GM21526 (cell line): ENCODE measurements at regions not wholly inside any gene's neighbourhood (a gene's known extent, or its start where the extent isn't known, plus 50 kb on each side); places are given as distances from the start of the nearest gene placed in this dataset.
"Not testable (repeated sequence)": the region's sequence is repeated elsewhere in the genome, so short reads cannot be mapped to it uniquely, and the experiment has no call there.

ENCODE experiments used
- ATAC-seq: cut with Tn5 transposase; IDR thresholded peaks from one replicate; pipeline ENCODE4 v1.9.1; 2021; ENCODE audit warnings: moderate library complexity; ENCODE audit not compliant: unreplicated experiment, low FRiP score

DNA sequence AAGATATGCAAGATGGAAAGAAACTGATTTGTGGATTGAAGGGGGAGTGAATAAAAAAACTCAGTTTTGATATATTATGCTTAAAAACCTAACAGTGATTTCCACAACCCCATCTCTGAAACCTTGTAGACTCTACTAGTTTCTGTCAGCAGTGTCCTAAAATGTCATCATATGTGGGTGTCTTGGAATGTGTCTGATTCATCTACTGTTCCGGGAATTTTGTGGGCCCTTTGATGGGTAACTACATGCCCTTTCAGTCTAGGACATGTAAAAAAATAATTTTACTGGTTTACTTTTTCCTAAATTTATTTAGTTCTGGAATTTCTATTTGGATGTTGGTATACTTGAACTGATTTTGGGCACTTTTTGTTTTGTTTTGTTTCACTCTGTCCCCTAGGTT, 118.9 kb upstream of the NMUR2 start:
- ATAC-seq, result no peak

DNA sequence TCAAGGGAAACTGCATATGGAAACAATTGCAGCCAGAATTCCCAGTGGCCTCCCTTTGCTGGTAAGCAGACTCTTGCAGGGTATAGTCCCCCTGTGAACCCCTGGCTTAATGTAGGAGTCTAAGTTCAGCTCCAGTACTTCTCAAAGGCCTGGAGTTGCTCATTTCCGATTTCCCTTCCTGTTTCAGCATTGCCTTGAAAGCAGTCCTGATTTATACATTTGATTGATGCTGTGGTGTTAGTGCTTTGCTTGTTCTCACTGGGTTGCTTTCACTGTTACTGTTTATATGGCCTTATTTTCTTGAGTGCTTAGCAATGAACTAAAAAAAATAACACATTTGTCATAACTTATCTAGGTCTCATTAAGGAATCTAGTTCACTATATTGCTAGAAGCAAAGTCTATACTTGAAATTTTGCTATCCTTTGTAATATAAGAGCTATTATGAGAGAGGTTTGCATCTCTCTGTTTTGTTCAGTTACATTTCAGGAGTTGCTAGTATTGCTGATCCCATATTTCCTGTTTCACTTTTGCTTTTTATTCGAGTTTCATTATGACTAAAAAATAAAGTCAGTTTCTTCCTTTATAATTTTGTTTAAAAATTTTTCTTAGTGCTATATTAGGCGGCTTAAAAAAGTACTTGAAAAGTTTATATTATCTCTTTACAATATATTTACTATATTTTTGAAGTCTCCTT, 122.4 kb upstream of the NMUR2 start:
- peak; percentile 67 for ATAC-seq

DNA sequence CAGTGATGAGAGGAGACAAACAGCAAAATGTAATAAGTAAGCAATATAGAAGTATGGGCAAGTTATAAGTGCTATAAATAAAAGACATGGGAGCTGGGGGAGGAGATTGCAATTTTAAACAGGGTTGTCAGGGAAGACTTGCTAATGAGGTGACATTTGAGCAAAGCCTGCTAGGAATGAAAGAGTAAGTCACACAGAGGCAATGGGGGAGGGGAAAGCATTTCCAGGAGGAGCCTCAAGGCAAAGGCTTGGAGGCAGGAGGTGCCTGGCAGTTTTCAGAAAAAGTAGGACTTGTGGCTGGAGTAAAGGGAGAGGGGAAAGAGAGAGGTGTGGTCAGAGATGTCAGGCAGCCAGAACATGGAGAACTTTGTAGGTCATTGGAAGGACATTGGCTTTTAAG, 124.4 kb upstream of the NMUR2 start:
- no peak for ATAC-seq

DNA sequence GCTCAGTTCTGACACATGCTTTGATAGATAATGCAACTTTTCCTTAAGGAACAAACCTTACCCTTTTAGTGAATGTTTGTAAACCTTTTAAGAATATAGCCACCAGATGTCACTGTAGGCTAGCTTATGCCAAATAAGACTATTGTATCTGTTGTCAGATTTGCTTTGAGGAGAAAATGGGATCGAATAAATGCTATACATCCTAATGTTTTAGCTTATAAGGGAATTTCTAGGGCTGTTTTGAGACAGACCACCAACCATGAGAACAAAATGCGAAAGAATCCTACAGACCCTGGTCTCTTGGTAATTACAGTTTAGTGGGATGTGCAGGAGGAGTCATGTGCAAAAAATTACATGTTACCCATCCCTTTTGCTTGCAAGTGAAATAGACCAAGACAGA, 127.6 kb upstream of the NMUR2 start:
- no peak for ATAC-seq

DNA sequence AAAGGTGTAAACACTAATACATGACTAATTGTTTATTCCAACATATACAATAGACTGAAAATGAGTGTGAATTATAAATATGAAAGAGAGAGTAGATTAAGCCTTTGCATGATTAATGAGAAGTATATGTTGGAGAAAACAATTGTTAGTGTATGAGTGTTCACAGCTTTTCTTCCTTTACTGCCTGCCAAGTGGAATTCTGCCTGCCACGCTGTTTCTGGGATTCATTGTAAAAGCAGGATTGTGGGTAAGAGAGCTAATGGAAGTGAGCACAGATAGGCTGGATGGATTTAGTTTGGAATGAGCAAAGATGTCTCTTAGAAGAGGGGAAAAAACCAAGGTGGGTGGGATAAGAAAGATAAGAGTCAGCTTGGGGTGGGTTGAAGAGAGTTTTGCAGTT, 129.6 kb upstream of the NMUR2 start:
- no peak for ATAC-seq

DNA sequence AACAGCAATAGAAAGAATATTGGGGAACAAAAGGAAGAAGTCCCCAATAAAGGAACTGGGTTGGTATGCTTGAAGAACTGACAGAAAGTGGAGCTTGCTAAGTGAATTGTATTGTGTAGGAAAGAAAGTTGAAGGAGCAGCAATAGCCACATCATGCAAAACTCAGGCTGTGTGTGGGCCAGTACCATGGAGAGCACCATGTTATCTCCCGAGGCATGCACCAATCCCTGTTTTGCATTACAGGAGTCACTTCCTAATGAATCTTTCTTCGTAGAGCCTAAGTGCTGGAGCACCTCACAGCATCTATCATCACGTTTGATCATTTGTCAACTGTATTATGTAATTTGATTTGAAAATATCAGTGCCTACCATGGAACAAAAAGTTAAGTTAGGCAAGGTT, 137.7 kb upstream of the NMUR2 start:
- ATAC-seq, result no peak

DNA sequence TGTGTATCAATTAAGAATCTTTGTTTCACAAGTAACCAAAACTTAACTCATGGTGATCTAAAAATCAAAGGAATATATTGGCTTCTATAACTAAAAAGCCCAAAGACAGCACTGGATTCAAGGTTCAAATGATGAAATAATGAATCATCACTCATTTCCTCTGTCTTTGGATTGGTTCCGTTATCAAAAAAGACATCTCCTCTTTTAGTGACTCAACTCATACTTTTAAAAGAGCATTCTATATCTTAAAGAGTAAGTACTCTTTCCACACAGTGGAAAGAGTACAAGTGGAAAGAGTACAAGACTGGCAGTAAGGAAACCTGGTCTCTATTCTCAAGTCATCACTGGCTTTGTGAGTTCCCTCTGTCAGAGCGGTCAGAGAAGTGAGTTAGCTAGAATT, 141.4 kb upstream of the NMUR2 start:
- no peak for ATAC-seq

DNA sequence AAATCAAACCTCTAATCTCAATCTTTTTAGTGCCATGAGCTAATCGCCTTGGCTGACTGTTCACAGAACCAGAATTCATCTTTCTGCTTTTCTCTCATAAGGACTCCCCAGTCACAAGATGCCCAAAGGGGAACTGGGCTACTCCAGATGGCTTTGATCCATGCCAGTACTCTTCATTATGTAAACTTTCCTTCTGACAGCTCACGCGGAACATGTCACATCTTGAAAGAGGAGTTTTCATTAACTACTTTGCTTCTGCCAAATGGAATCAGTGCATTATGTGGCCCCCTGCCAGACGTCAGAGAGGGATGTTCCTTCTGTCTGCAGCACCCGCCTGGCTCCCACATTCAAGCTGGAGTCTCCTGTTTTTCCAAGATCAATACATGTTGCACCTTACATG, 142.1 kb upstream of the NMUR2 start:
- ATAC-seq, result no peak

DNA sequence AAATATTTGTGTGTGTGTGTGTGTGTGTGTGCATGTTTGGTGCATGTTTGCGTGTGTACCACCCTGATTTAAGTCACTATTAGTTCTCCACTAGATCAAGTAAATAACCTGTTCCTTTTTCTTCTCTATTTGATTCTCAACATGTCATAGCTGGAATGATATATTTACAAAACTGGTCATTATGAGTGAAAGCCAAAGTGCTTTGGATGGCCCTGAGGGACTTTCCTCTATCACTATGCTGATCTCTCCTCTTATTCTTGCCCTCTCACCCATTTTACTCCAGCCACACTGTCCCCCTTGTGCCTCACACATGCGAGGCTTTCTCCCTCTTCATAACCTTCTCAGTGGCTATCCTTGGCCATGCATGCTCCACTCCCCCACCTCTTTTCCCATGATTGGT, 144.6 kb upstream of the NMUR2 start:
- no peak for ATAC-seq

DNA sequence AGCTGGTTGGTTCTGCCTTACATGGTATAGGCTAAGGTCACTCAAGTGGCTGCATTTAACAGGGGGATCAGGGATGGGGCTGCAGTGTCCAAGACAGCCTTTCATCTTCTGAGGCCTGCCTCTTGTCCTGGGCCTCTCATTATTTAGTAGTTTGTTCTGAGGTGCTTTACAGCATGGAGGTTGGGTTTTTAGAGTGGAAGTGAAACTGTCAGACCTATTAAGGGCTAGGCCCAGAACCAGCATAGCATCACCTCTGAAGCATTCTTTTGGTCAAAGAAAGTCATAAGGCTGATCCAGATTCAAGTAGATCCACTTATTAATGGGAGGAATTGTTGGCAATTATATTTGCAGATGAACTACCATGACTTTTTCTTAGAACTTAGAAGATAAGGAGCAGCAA, 146.0 kb upstream of the NMUR2 start:
- peak; percentile 55 for ATAC-seq

DNA sequence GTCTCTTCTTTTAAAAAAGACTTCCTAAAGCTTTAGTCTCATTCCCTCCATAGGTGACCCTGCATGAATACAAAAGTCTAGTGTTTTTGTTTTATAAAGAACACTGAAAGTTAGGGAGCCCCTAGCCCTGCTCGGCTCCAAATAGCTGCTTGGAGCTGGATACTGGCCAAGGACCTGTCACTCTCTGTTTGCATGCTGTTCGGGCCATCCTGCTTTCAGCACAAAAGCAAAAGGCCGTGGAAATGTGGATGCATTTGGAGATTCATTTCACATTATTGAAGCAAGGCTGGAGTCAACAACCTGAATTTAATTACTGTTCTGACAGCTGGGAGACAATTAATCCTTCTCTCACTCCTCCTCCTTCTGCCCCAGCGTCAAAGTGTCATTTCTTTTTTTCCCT, 151.7 kb upstream of the NMUR2 start:
- no peak for ATAC-seq

DNA sequence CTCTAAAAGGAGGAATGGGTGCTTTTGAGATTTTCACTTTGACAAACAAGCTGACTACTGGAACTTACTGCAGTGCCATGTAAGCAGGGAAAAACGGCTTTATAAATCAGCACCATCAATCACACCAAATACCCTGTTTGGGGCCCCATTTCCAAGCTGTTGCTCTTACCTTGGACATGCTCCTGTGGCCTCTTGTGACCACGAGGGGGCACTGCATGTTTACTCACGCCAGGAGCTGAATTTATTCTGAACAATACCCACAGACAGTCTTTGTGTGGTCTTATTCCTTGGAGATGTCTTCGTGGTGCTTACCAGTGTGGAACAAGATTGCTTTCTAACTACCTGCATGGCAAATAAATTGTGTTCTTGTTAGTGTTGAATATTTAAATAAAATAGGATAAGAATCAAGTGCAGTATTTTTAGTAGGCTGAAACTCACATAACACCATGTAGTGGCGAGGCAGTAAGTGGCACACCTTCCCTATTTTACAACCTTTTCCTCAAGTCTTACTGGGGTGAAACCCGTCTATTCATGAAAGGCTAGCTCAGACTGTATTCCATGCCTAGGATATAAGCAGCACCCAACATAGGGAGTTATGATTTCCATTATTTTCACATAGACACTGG, 155.5 kb upstream of the NMUR2 start:
- peak; percentile 86 for ATAC-seq

DNA sequence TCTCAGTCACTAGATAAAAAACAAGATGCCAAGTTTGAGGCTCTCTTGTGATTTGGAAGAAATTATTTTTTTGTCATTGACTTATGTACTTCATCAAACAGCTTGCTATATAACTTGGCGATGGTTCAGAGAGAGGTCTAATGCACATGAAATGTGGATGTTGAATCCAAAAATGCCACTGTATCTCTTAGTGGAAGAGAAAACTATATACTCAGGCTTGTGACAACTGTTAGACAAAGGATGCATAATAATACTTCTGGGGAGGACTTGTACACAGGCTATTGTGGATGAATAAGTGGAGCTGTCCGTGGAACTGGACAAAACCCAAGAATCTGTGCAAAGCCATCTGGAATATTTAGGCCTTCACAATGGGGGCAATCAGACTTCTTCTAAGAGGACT, 162.9 kb upstream of the NMUR2 start:
- ATAC-seq, result no peak

DNA sequence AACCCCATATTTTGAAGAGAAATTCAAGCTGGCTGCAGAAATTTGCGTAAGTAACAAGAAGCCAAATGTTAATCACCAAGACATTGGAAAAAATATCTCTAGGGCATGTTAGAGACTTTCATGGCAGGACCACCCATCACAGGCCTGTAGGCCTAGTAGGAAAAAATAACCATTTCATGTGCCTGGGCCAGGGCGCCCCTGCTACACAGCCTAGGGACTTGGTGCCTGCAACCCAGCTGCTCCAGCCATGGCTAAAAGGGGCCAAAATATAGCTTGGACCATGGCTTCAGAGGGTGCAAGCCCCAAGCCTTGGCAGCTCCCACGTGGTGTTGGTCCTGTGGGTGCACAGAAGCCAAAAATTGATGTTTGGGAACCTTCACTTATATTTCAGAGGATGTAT, 167.7 kb upstream of the NMUR2 start:
- no peak for ATAC-seq

DNA sequence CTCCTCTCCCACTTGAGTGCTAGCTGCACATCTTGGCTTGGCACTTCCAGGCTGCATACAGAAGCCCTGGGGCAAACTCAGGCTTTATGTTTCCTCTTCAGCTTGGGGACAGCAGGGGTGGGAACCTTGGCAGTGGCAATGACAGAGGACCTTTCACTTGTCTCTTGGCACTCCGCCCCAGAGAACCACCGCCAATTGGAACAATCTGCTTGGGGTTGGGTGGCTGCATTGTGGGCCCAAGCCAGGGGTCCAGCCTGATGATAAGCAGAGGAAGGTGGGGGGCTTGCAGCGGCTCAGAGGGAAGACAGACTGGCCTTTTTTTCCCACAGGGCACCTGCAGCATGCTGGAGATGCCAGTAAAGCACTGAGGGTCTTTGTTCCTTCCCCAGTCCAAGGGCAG, 179.0 kb upstream of the NMUR2 start:
- ATAC-seq, result no peak

DNA sequence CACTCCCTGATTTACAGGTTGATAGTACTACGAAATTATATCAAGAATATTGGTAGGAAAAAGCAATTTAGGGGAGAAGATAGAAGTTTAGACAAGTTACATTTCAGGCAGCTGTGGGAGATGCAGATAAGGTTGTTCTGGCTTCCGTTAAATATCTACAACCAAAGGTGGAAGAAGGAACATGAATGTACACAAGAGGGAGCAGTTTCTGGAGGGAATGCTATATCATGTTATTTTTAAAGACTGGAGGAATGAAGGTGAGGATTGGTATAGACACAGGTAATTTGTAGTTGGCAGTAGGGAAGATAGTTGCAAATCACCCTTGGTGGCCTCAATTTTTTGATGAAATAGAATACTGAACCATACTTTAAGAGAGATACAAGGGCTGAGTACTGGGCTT, 187.3 kb upstream of the NMUR2 start:
- no peak for ATAC-seq

DNA sequence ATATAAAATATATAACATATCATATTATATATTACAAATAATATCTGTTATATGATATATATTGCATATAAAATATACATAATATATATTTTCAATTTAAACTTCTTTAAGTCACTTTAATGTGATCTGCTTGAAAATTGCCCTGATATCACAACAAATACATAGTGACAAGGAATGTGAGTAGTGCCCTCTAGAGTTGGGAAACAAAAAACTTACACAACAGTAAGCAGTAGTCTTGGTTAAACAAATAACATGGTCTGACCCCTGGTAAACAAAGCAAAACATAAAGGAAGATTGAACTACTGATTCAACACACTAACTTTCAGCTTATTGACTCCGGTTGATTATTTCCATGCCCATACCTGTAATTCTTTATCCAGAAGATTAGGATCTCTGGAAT, 188.3 kb upstream of the NMUR2 start:
- ATAC-seq, result no peak

DNA sequence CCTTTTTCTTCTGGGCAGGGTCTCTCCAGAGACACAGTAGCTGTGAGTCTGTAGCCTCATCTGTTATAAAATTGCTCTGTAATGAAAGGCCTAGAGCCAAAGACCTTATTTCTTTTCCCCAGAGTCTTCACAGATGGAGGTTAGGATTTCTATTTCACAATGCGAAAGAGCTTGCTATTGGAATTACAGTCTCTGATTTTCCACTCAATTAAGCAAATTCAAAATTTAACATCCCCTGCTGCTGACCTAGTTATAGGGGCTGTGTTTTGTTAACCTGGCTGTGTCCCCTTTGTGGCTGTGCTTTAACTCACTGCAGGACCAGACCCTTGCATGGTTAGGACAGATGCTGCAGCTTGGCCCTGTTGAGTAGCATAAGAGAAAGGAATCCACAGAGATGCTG, 190.3 kb upstream of the NMUR2 start:
- no peak for ATAC-seq

DNA sequence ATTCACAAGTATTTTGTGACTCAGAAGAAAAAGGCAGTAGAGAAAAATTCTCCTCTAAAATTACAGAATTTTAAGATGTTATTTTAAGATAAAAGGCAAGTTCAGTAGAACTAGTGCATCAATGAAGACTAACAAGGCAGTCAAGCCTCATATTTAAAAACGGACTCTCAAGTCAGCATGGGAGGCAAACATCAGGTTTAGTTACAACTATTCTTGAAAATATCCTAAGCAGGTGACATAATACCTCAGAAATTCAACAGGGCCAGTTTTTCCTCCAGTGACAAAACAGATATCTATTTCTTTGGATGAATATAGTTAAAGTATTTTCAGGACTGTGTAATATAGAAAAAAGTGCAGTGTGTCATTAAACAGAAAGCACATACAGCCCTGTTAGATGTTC, 194.0 kb upstream of the NMUR2 start:
- ATAC-seq, result no peak

DNA sequence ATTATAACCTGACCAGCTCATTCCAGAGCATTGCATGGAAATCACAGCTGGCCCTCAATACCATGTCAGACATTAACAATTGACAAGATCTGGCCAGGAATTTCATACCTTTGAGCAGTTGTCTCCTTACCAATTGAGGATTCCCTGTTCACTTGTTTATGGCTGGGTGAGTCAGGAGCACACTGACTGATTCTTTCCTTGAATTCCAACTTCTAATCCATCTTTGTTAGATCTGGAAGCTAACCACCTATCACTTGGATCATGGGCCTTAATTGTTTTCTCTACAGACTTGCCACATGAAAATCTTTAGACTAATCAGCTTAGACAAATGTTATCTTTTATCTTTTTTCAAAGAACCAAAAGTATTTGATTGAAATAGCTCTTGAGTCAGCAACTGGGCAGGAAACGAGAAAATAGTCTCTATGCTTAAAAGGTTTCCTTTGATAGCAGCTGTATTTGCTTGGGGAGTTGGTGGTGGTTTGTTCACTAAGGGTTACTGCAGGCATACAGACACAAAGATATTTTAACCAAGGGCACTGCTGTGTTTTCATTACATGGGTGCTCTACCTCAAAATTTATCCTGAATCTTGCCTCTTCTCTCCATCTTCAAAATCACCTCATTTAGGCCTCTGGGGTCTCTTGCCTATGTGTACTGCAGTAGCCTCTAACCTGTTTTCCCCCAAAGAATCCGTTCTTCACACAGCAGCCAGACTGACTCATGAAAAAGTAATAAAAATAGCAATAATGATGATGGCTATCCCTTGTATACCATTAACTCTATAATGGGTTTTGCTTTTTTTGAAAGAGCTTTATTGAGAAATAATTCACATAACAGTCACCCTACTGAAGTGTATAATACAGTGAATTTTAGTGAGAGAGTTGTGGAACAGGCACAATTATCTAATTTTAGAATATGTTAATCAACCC, 197.0 kb upstream of the NMUR2 start:
- no peak for ATAC-seq

DNA sequence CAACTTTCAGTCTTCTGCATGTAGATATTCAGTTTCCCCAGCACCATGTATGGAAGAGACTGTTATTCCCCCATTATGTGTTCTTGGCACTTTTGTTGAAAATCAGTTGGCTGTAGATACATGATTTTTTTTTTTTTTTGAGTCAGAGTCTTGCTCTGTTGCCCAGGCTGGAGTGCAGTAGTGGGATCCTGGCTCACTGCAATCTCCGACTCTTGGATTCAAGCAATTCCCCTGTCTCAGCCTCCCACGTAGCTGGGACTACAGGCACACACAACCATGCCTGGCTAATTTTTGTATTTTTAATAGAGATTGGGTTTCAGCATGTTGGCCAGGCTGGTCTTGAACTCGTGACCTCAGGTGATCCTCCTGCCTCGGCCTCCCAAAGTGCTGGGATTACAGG, 201.0 kb upstream of the NMUR2 start:
- ATAC-seq, result not testable (repeated sequence)
